ENCODE measurements at regions not wholly inside any gene's neighbourhood (a gene's known extent, or its start where the extent isn't known, plus 50 kb on each side); places are given as distances from the start of the nearest gene placed in this dataset.

- no peak for DNase-seq
These were observed 107.4 kb downstream of the DDIT4L start for GRCh38 chr4:100082852-100083251.

DNA sequence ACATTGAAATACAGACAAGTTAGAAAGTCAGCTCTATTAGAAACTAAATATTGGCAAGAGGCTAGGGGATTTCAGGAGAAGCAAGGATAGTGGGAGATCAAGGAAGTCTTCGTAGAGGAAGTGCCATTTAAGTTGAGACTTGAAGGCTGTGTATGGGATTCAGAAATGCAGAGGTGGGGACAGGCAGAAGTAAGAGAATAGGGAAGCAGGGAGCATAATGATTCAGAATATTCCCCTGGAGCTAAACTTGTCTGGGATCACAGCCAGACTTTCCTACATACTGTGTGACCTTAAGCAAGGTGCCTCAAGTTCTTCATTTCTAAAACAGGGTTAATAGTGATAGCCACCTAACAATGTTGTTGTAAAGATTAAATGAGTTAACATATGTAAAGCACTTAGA is 108.8 kb downstream of the DDIT4L start:
- no peak for DNase-seq

DNA sequence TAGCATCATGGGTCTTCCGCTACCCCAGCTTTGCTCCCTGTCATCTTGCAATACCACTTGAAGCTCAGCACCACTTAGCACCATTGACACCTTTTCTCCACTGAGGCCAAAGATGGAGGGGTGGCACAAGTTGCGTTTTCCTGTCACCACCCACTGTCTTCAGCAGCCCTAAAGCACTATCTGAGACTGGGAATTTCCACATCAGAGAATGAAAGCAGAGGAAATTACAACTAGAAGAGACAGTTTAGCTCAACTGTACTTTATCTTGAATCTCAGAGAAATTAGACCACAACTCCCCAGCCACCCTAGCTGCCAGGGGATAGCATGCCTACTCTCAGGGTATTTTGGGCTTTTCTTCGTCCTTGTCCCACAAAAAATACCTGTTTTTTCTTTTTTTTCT is 111.0 kb downstream of the DDIT4L start:
- DNase-seq = no peak

GRCh38 chr4:100076753-100077152 is 113.5 kb downstream of the DDIT4L start:
- DNase-seq = no peak

- DNase-seq = no peak
These were observed 114.6 kb downstream of the DDIT4L start for GRCh38 chr4:100075486-100076270.

- DNase-seq = no peak
These were observed 115.2 kb downstream of the DDIT4L start for GRCh38 chr4:100075056-100075455.

GRCh38 chr4:100071506-100071905 is 118.8 kb downstream of the DDIT4L start:
- DNase-seq = no peak

GRCh38 chr4:100070868-100071267 is 119.4 kb downstream of the DDIT4L start:
- DNase-seq = no peak

DNA sequence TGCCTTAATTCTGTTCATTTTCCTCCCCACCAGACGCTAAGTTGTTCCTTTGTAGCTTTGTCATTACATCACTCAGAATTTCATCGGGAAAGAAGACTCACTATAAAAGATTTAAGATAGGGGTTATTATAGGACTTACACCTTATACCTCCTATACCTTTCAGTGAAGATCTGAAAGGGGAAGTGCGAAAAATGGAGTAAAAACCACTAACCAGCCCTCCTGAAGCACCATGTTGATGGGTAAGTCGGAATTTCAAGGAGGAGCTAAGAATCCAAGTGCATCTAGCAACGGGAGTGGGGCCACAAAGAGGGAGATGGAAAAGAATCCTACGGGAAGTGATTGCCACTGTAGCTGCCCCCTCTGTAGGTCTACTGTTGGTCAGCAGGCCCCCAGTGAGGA is 119.1 kb upstream of the H2AZ1 start:
- DNase-seq = no peak

GRCh38 chr4:100067255-100067654 is 117.2 kb upstream of the H2AZ1 start:
- no peak for DNase-seq

- DNase-seq = no peak
These were observed 113.3 kb upstream of the H2AZ1 start for GRCh38 chr4:100063355-100063754.

- DNase-seq = no peak
These were observed 112.8 kb upstream of the H2AZ1 start for GRCh38 chr4:100062921-100063320.

DNA sequence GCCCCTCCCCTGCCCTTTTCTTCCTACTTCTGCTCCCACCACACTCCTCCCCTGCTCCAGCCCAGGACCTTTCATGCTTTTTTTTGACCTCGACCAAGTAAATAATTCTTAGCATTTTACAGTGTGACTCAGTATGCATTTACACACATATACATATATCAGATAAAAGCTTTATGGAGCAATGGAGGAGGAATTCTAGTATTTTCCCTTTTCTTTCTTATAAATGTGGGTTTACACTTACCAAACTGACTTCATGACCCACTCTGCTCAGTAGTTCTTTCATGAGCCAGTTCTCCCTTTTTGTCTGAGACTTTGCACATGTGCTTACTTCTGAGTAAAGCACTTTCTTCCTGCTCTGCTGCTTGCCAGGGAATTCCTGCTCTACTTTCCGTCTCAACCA is 111.8 kb upstream of the H2AZ1 start:
- DNase-seq = no peak

GRCh38 chr4:100060765-100061416 is 110.8 kb upstream of the H2AZ1 start:
- no peak for DNase-seq

DNA sequence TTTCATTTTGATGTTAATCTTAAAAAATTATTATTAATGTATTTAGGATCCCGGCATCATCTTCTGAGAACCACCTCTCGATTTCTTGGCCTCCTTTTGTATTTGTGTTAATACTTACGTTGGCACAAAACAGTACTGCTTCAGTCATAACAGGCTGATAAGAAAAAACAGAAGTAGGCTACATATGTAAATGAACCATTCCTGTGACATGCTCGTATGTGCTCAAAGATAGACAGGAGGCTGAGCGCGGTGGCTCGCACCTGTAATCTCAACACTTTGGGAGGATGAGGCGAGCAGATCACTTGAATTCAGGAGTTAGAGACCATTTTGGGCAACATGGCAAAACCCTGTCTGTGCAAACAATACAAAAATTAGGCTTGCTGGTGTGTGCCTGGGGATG is 109.4 kb upstream of the H2AZ1 start:
- DNase-seq = no peak

GRCh38 chr4:100056701-100057100 is 106.6 kb upstream of the H2AZ1 start:
- no peak for DNase-seq

GRCh38 chr4:100054071-100054470 is 104.0 kb upstream of the H2AZ1 start:
- no peak for DNase-seq

DNA sequence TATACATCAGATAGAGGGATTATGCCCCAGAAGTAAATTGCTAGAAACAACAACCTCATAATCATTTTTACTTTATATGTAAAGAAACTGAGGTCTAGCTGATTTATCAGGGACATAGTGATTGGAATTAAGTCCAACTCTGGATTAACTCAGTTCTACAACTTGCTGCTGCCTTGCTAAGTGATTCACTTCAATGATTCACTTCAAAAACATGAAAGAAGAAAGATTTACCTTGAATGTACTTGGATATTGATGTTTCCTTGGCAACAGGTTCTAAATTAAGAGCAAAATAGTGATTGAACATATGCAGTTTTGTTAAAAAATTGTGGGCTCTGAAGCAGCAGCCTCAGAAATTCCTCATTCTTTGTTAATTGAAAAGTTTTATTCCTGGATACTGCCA is 99.8 kb upstream of the H2AZ1 start:
- no peak for DNase-seq

GRCh38 chr4:100042711-100043110 is 92.6 kb upstream of the H2AZ1 start:
- DNase-seq = no peak

- no peak for DNase-seq
These were observed 92.2 kb upstream of the H2AZ1 start for GRCh38 chr4:100042235-100042634.

DNA sequence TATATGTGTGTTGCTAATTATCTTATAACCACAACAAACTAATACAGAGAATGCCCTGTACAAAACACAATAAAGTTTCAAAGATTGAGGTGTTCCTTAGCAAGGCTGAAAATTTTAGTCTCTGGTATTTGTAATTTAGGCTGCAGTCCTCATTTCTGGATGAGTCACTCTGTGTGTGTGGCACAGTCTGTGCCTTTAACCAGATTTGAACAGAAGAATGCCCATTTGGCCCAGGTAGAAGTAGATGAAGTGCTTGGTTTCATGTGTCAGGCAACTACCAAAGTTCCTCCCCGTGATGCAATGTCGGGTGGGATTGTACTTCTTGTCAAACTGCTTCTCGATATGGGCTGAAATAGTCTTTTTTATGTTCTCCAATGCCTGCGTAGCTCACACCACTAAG is 91.6 kb upstream of the H2AZ1 start:
- no peak for DNase-seq

- DNase-seq = no peak
These were observed 84.1 kb upstream of the H2AZ1 start for GRCh38 chr4:100034023-100034664.

DNA sequence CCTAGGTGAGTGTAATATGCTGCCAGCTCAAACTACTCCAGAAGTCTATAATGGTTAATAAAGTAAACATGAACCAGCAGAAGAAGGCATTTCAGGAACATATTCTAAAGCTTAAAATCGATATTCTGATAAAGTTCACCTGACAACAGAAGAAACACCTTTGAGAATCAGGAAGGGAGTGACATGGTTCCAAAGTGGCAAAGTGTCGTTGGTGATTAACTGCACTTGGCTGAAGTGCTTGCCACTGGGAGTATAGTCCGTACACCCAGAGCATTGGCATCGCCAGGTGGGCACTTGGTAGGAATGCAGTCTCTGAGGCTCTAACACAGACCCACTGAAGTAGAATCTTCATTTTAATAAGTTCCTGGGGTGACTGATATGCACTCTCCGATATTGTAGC is 76.0 kb upstream of the H2AZ1 start:
- DNase-seq = no peak

- no peak for DNase-seq
These were observed 73.7 kb upstream of the H2AZ1 start for GRCh38 chr4:100023800-100024199.

All from activated CD4-positive, alpha-beta T cell treated with anti-CD3 and anti-CD28 coated beads, Interleukin-2, amount 50 U/mL, for 1 hour (primary cell).